ENCODE measurements at regions not wholly inside any gene's neighbourhood (a gene's known extent, or its start where the extent isn't known, plus 50 kb on each side); places are given as distances from the start of the nearest gene placed in this dataset.

- ChIA-PET POLR2A (no interaction called here), CTCF (ENCODE audit: low intra/inter-chr PET ratio) (no interaction called here)
- no peak for ATAC-seq
- 4% methylated on average over 6 of the region's 6 CpGs for WGBS (ENCODE audit: insufficient coverage, low coverage, missing lambda C conversion rate)
- intact Hi-C loops (cut with micrococcal nuclease) = loop anchor here (5.0 kb wide), 1 partner anchor 280 kb away; no protein-coding TSS in a partner anchor
- no peaks in the 10 kb centered on the region for H3K36me3 ChIP-seq (ENCODE audit: control insufficient read depth, insufficient read depth, low read length)
- H3K9me3 ChIP-seq (replicated peaks; ENCODE audit: control insufficient read depth, insufficient read depth, low read depth, low read length) = no peaks in the 10 kb centered on the region
- in situ Hi-C loops (cut with MboI) = no loop called here
- no TSS peak for BruUV-seq (replicated peaks)
- H3K27ac ChIP-seq (ENCODE audit: extremely low read depth, low read depth, low read length) = no peak overlapping the region
- H3K4me1 ChIP-seq (replicated peaks in 1 of 2; ENCODE audit: control insufficient read depth in 2 of 2, insufficient read depth in 2 of 2, low read length in 2 of 2) = no peaks in the 10 kb centered on the region
- H3K9me1 ChIP-seq (ENCODE audit: control insufficient read depth, insufficient read depth, low read length) = no peaks in the 10 kb centered on the region
- no peak overlapping the region for H3K4me3 ChIP-seq
- peaks cover 0 to 8% of the 10 kb centered on the region in 2 experiments; a peak in 1 of 5 replicates for H3K27me3 ChIP-seq (ENCODE audit: control insufficient read depth in 2 of 2, insufficient read depth in 2 of 2, low read length in 2 of 2)
- H4K20me1 ChIP-seq (replicated peaks; ENCODE audit: control insufficient read depth, insufficient read depth, low read length) = no peaks in the 10 kb centered on the region
- no peak overlapping the region for H2AFZ ChIP-seq (ENCODE audit: low read depth, low read length)
- no peak overlapping the region for H3K9ac ChIP-seq (ENCODE audit: insufficient read depth in 1 of 2, low read depth in 2 of 2, low read length in 2 of 2)
- H3K79me2 ChIP-seq (ENCODE audit: control insufficient read depth, insufficient read depth, low read length) = no peaks in the 10 kb centered on the region
- DNase-seq (ENCODE audit: extremely low read depth in 1 of 4, low spot score in 3 of 4) = no peak
- H3K4me2 ChIP-seq (ENCODE audit: insufficient read depth, low read length) = no peak overlapping the region
- no peak for FAIRE-seq
- TF ChIP-seq PREB (CRISPR knock-in tag; IDR thresholded peaks at IDR 0.05) (no peak), HMGN3 (IDR thresholded peaks at IDR 0.05; ENCODE audit: borderline replicate concordance, extremely low read depth, insufficient read length, low read depth, low read length) (no peak), SRSF9 (IDR thresholded peaks at IDR 0.05; ENCODE audit: borderline replicate concordance, low read depth, low read length) (no peak), HNRNPLL (IDR thresholded peaks at IDR 0.05; ENCODE audit: low read depth, low read length, poor library complexity, severe bottlenecking) (no peak), PHF20 (IDR thresholded peaks at IDR 0.05; ENCODE audit: partially characterized antibody) (no peak), NEUROD1 (IDR thresholded peaks at IDR 0.05; ENCODE audit: borderline replicate concordance, low read depth, low read length, partially characterized antibody) (no peak), CEBPG (CRISPR knock-in tag; IDR thresholded peaks at IDR 0.05) (no peak), CEBPG (tag; conservative IDR thresholded peaks at IDR 0.05 in 1 of 2, IDR thresholded peaks at IDR 0.05 in 1 of 2) (no peak), CREBBP (IDR thresholded peaks at IDR 0.05; ENCODE audit: low read depth, low read length) (no peak), CHD2 (IDR thresholded peaks at IDR 0.05; ENCODE audit: low read depth, low read length) (no peak), SMAD4 (CRISPR knock-in tag; conservative IDR thresholded peaks at IDR 0.05) (no peak), STAT5A (IDR thresholded peaks at IDR 0.05; ENCODE audit: borderline replicate concordance, low read length) (no peak), KDM1A (IDR thresholded peaks at IDR 0.05) (no peak)
- TF ChIP-seq, protein P1, sequence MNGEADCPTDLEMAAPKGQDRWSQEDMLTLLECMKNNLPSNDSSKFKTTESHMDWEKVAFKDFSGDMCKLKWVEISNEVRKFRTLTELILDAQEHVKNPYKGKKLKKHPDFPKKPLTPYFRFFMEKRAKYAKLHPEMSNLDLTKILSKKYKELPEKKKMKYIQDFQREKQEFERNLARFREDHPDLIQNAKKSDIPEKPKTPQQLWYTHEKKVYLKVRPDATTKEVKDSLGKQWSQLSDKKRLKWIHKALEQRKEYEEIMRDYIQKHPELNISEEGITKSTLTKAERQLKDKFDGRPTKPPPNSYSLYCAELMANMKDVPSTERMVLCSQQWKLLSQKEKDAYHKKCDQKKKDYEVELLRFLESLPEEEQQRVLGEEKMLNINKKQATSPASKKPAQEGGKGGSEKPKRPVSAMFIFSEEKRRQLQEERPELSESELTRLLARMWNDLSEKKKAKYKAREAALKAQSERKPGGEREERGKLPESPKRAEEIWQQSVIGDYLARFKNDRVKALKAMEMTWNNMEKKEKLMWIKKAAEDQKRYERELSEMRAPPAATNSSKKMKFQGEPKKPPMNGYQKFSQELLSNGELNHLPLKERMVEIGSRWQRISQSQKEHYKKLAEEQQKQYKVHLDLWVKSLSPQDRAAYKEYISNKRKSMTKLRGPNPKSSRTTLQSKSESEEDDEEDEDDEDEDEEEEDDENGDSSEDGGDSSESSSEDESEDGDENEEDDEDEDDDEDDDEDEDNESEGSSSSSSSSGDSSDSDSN (IDR thresholded peaks at IDR 0.05; ENCODE audit: borderline replicate concordance in 1 of 2, low read depth in 2 of 2, low read length in 2 of 2) = no peak
- TF ChIP-seq, protein P2, sequence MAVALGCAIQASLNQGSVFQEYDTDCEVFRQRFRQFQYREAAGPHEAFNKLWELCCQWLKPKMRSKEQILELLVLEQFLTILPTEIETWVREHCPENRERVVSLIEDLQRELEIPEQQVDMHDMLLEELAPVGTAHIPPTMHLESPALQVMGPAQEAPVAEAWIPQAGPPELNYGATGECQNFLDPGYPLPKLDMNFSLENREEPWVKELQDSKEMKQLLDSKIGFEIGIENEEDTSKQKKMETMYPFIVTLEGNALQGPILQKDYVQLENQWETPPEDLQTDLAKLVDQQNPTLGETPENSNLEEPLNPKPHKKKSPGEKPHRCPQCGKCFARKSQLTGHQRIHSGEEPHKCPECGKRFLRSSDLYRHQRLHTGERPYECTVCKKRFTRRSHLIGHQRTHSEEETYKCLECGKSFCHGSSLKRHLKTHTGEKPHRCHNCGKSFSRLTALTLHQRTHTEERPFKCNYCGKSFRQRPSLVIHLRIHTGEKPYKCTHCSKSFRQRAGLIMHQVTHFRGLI (CRISPR knock-in tag; IDR thresholded peaks at IDR 0.05) = no peak
- TF ChIP-seq, protein P3, sequence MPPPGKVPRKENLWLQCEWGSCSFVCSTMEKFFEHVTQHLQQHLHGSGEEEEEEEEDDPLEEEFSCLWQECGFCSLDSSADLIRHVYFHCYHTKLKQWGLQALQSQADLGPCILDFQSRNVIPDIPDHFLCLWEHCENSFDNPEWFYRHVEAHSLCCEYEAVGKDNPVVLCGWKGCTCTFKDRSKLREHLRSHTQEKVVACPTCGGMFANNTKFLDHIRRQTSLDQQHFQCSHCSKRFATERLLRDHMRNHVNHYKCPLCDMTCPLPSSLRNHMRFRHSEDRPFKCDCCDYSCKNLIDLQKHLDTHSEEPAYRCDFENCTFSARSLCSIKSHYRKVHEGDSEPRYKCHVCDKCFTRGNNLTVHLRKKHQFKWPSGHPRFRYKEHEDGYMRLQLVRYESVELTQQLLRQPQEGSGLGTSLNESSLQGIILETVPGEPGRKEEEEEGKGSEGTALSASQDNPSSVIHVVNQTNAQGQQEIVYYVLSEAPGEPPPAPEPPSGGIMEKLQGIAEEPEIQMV (tag; conservative IDR thresholded peaks at IDR 0.05; ENCODE audit: low read depth) = no peak
Observed at GRCh38 chr18:6607343-6607742, 122.2 kb upstream of the ARHGAP28 start.
